ENCODE measurements at regions not wholly inside any gene's neighbourhood (a gene's known extent, or its start where the extent isn't known, plus 50 kb on each side); places are given as distances from the start of the nearest gene placed in this dataset.

- Mint-ChIP-seq H3K4me1 (ENCODE audit: low read depth) (peaks cover 25% of the 10 kb centered on the region), H3K27ac (ENCODE audit: unreplicated experiment) (no peak overlapping the region), H3K9me3 (ENCODE audit: low read depth) (no peaks in the 10 kb centered on the region), H3K27me3 (ENCODE audit: low read depth) (peaks cover 3% of the 10 kb centered on the region), H3K4me3 (ENCODE audit: unreplicated experiment) (no peak overlapping the region), H3K36me3 (ENCODE audit: low read depth) (peaks cover 27% of the 10 kb centered on the region)
- no peak for DNase-seq (ENCODE audit: low spot score)
- TF ChIP-seq CTCF (IDR thresholded peaks at IDR 0.05), result peak; percentile 96
Observed at GRCh38 chr14:62126879-62127478, 364.8 kb downstream of the SNAPC1 start.

- Mint-ChIP-seq H3K36me3 (ENCODE audit: low read depth) (peaks cover 32% of the 10 kb centered on the region), H3K27me3 (ENCODE audit: low read depth) (peaks cover 3% of the 10 kb centered on the region), H3K4me1 (ENCODE audit: low read depth) (peaks cover 20% of the 10 kb centered on the region), H3K27ac (ENCODE audit: unreplicated experiment) (no peak overlapping the region), H3K9me3 (ENCODE audit: low read depth) (peaks cover 3% of the 10 kb centered on the region), H3K4me3 (ENCODE audit: unreplicated experiment) (no peak overlapping the region)
- no peak for DNase-seq (ENCODE audit: low spot score)
- no peak for TF ChIP-seq CTCF (IDR thresholded peaks at IDR 0.05)
Observed at GRCh38 chr14:62130441-62130840, 368.2 kb downstream of the SNAPC1 start.

- Mint-ChIP-seq H3K36me3 (ENCODE audit: low read depth) (peaks cover 28% of the 10 kb centered on the region), H3K9me3 (ENCODE audit: low read depth) (peaks cover 6% of the 10 kb centered on the region), H3K27ac (ENCODE audit: unreplicated experiment) (no peak overlapping the region), H3K4me3 (ENCODE audit: unreplicated experiment) (no peak overlapping the region), H3K4me1 (ENCODE audit: low read depth) (no peaks in the 10 kb centered on the region), H3K27me3 (ENCODE audit: low read depth) (peaks cover 3% of the 10 kb centered on the region)
- DNase-seq (ENCODE audit: low spot score), result no peak
- no peak for TF ChIP-seq CTCF (IDR thresholded peaks at IDR 0.05)
Observed at GRCh38 chr14:62133776-62134550, 371.7 kb downstream of the SNAPC1 start.

GRCh38 chr14:62138593-62138992 is 376.4 kb downstream of the SNAPC1 start:
- H3K4me3 Mint-ChIP-seq (ENCODE audit: unreplicated experiment), result no peak overlapping the region
- peaks cover 3% of the 10 kb centered on the region for H3K27me3 Mint-ChIP-seq (ENCODE audit: low read depth)
- peaks cover 9% of the 10 kb centered on the region for H3K9me3 Mint-ChIP-seq (ENCODE audit: low read depth)
- H3K36me3 Mint-ChIP-seq (ENCODE audit: low read depth), result peaks cover 7% of the 10 kb centered on the region
- H3K27ac Mint-ChIP-seq (ENCODE audit: unreplicated experiment), result no peak overlapping the region
- no peak for DNase-seq (ENCODE audit: low spot score)
- no peak for TF ChIP-seq CTCF (IDR thresholded peaks at IDR 0.05)
- peaks cover 6% of the 10 kb centered on the region for H3K4me1 Mint-ChIP-seq (ENCODE audit: low read depth)

GRCh38 chr14:62141139-62141538 is 378.9 kb downstream of the SNAPC1 start:
- Mint-ChIP-seq H3K9me3 (ENCODE audit: low read depth) (peaks cover 10% of the 10 kb centered on the region), H3K27me3 (ENCODE audit: low read depth) (peaks cover 3% of the 10 kb centered on the region), H3K36me3 (ENCODE audit: low read depth) (peaks cover under 1% of the 10 kb centered on the region), H3K4me1 (ENCODE audit: low read depth) (peaks cover 18% of the 10 kb centered on the region), H3K4me3 (ENCODE audit: unreplicated experiment) (no peak overlapping the region), H3K27ac (ENCODE audit: unreplicated experiment) (no peak overlapping the region)
- DNase-seq (ENCODE audit: low spot score), result no peak
- no peak for TF ChIP-seq CTCF (IDR thresholded peaks at IDR 0.05)

Data from chondrocyte (in vitro differentiated cells).